HG03378 (cell line): ENCODE measurements at regions not wholly inside any gene's neighbourhood (a gene's known extent, or its start where the extent isn't known, plus 50 kb on each side); places are given as distances from the start of the nearest gene placed in this dataset.
"Not testable (repeated sequence)": the region's sequence is repeated elsewhere in the genome, so short reads cannot be mapped to it uniquely, and the experiment has no call there.

ENCODE experiments used
- ATAC-seq: cut with Tn5 transposase; IDR thresholded peaks from one replicate; pipeline ENCODE4 v1.9.1; 2021; ENCODE audit warnings: mild to moderate bottlenecking, moderate library complexity; ENCODE audit not compliant: unreplicated experiment

DNA sequence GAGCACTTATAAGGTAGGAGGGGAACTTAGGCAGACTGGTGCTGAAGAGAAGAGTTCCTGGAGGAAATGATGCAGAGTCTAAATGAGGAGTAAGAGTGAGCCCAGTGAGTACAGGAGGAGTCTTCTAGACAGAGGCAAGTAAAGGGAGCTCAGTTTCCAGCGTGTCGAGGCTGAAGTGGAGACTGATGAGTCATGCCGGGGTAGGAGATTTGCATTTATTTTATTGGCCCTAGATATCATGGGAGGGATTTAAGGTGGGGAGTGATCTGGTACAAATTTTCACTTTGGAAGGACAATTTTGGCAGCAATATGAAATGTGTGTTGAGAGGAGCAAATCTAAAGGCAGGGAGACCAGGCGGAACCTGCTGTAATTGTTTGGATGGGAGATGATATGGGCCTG, 157.5 kb downstream of the TTC8 start:
- no peak for ATAC-seq

DNA sequence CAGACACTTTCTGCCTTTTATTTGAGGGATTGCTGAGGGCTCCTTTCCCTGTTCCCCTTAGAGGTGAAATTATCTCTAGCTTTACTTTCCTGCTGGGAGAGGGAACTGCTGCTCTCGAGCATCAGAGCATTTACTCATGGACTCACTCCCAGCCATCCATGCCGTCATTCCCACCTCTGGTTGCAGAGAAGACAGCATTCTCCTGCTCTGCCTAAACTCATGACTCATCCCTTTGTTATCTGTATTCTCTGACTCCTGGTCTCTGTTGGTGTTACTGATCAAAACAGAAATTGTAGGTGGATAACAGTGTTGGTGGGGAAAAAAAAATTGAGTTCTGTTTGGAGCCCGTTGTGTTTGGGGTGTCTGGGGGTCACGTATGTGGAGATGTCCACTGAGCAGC, 159.3 kb downstream of the TTC8 start:
- no peak for ATAC-seq

DNA sequence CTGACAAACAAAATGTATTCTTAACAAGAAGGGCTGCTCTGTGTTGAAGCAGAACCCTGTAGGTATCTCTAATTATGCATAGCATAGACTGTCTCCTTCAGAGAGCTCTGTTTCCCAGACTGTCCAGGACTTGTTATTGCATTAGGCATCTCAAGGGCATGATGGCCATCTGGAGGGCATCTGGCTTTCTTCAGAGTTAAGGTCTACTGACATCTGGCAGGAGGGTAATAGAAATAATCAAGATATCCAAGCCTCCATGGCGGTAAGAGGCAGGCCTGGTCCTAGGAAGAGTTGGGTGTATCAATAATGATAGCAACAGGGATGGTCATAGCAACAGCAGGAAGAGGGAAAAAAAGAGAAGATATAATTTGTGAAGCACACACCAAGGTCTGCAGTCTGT, 161.2 kb downstream of the TTC8 start:
- ATAC-seq, result no peak

DNA sequence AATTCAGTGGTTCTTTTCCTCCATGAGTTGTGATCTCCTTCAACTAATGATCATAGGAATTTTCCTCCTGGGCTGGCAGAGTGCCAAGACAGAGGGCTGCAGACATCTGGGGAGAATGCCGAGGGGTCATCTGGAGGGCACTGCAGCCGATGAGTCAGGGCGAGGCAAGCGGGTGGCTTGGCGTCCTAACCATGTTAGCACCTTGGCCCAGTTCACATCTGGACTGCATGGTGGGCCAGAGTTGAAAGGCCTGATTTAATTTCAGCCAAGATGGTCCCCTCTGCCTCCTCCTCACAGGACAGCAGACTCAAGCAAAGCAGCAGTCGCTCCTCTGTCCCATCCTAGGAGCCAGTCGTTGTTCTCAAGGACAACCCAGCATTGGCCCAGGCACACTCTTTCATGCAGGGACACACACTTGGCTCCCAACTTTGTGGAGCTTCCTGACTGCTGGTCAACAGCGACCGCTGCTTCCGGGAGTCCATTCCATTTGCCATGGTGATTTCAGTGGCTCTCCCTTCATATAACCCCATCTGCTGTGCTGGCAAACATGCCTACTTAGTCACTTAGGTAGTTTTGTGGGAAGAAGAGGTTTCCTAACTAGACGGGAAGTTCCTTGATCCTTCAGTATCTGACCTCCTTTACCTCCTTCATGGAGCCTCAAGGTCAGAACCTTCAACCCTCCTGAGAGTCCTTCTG, 161.8 kb downstream of the TTC8 start:
- ATAC-seq, result no peak

DNA sequence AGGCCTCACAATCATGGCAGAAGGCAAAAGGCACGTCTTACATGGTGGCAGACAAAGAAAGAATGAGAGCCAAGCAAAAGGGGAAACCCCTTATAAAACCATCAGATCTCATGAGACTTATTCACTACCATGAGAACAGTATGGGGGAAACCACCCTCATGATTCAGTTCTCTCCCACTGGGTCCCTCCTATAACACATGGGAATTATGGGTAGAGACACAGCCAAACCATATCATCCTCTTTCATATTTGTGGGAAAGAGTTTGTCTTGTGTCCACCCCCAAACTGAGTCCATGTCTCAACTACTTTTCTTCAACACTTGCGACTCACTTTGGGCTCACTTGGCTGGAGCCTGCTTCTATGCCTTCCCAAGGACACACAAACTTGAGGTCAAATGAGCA, 162.5 kb downstream of the TTC8 start:
- ATAC-seq, result not testable (repeated sequence)

DNA sequence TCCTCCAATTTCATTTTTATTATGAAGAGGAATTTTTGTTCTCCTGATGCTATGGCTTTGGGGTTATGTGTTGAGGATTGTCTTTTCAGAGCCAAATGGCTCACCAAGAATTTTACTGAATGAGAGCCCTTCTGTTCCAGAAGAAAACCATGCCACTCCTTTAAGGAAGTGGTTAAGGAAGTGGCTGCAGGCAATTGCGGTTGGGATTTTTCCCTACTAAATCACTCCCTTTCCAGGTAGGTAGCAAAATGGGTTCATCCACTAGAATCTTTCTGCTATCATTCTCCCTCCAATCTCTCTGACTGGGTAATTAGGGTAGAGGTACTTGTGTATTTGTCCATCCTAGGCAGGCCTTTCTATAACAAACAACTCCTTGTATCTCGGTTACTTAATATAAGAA, 163.1 kb downstream of the TTC8 start:
- no peak for ATAC-seq

DNA sequence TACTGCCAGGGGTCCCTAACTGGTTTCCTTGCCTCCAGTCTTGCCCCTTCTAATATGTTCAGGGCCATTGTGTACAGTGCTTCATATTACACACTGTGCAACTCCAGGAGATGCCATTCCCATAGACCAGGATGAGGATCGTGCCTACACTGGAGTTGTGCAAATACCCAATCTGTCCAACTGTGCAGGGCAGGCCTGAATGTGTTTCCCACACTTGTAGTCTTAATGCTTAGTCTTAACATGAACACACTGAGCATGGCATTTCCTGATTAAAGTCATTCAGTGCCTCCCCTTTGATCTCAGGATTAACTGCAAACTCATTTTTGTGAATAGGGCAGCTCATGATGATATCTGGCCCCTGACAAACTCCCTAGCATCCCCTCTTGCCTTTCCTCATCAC, 165.5 kb downstream of the TTC8 start:
- ATAC-seq, result no peak

DNA sequence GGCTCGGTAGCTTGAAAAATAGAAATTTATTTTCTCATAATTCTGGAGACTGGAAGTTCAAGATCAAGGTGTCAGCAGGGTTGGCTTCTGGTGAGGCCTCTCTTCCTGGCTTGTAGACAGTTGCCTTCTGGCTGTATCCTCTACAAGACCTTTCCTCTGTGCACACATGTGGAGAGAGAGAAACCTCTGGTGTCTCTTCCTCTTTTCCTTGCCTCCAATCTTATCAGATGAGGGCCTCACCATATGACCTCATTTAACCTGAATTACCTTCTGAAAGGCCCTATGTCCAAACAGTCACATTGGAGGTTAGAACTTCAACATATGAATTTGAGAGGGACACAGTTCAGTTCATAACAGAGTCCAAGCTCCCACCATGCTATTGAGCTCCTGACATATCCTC, 166.4 kb downstream of the TTC8 start:
- ATAC-seq, result no peak

DNA sequence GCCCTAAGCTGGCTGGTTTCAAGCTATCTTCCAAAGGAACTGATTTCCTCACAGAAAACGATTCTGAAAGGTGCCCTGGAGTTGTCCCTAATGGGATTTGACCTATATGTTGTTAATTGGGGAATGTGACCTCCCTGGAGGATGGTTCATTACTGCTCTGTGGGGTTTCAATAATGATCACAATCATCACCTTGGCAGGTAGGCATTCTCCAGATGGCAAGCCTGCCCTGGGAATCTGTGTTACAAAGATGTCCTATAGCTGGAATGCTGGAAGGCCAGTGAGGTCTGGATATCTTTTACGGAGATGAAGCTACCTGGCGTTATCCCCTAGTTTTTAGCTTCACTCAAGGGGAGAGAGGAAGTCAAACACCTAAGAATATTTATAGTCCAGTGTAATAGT, 167.6 kb downstream of the TTC8 start:
- no peak for ATAC-seq

DNA sequence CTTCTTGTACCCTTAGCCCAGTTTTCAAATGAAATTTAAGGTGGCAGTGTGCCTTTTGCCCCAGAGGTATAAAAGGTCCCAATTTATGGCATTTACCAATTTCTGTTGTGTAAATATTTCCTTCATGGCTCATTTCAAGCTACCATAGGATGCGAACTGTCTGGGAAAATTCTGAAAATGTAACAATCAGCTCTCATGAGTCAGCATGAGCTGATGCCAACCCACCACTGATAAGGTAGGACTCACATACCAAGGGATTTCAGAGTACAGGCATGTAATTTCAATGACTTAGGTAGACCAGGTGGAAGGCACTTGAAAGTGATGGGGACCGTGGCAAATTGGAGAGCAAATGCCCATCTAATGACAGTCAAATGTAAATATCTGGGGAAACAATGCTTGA, 169.5 kb downstream of the TTC8 start:
- ATAC-seq, result no peak

DNA sequence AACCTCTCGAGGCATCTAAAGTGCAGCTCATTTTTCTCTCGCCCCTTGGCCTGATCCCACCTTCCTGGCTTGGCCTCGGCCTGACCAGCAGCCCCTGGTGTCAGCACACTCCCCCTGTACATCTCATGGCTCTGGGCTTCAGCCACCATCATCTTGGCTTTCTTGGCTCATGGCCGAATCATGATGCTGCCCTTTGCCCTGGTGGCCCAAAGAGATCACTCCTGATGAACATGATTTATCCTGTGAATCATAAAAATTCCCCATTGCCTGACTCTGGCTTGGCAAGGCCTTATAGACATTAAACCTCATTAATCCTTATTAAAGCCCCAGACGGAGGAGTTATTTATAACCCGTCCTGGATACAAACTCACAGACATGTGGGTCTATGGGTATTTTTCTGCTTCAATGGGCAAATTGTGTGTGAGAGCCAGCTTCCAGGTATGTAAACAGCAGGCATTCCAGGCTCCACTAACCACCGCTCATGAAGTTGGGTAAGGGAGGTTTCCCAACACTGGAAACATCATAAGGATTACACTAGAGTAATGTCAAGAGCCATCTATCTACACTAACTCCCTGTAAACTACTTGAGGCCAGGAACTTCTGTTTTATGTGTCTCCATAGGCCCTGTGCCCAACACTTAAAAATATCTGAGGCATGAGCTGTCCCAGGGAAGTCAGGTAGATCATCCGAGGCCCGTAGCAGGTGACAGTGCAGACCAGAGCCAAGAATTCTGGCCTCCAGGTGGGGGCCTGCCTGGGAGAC, 171.2 kb downstream of the TTC8 start:
- no peak for ATAC-seq

DNA sequence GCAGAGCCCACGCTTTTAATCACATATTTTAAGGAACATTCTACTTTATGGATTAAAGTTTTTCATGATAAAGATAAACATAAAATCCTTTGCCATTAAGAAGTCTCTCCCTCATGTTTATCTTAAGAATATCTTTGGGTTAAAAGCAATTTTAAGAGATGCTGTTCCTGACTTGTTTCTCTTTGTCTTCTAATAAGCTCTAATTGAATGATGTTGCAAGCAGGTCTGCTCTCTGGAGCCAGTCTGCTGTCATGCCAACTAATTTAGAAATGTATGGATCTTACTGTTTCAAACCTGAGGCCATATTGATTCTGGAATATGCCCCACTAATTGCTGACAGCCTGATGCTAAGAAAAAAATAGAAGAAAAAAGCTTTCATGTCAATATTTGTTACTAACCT, 173.6 kb downstream of the TTC8 start:
- ATAC-seq, result no peak

DNA sequence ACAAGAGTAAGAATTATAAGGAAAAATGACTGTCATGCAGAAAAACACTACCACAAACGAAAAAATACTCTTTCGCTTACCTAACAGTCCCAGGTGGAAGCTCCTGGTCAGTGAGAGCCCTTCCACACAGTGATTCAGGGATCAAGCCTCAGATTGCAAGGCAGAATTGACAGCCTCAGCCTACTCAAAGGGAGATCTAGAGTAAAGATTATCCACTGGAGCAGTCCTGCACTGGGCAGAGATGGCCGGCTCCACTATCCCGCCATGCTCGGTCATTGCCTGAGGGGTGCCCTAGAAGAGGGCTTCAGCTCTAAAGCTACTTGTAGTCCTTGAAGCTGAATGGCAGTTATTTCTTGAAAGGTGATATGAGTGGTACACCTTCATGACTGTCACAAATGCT, 174.7 kb downstream of the TTC8 start:
- no peak for ATAC-seq

DNA sequence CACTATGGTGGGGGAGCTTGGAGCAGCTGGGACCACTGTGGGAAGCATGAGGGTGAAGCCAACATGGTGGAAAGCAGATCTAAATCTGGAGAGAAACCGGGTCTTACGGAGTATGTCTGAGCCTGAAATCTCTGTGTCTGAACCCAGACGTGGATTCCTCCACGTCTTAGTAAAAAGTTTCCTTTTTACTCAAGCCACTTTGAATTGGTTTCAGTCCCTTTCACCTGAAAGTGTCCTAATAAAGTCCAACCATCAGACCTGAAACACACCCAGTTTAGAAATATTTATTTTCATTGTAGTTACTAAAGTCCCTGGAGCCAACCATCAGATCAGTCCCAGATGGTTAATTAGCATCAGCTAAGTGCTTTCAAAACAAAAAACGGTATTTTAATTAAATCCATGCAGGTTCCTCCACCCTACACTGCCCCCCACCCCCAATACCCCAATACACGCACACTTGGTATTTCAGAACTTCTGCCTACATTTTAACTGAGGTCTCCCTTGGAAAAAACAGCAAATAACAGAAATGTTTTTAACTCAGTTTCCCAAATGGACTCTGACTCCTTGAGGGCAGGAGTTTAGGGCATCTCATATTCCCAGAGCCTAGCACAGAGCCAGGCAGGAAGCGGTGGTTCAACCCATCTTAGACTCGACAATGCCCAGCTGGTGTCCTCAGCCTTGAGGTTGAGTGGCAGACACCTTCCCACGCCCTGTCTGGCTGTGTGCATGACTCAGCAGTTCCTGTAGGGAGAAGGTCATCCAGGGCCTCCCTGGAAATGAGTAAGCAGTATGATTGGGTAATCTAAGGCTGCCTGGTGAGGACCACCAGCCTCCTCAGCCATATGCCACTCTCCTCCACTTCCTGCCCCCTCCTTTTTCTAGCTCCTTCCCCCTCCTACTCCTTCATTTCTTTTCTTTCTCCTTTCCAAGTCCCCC, 175.8 kb downstream of the TTC8 start:
- no peak for ATAC-seq

DNA sequence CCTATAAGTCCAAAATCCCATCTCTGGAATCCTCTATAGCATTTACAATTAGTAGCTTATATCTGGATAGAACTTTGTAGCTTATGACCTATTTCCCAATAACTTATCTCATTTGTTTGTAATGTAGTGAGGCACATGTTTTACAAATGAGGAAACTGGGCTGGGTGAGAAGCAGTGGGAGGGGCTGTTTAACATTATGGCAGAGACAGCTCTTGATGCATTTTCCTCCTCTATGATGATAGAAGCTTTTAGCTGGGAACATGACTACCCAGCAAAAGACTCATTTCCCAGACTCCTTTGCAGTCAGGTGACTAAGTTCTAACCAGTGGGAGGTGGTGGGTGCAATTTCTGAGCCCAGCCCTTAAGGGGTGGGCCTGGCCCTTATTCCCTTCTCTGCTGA, 179.7 kb downstream of the TTC8 start:
- no peak for ATAC-seq

DNA sequence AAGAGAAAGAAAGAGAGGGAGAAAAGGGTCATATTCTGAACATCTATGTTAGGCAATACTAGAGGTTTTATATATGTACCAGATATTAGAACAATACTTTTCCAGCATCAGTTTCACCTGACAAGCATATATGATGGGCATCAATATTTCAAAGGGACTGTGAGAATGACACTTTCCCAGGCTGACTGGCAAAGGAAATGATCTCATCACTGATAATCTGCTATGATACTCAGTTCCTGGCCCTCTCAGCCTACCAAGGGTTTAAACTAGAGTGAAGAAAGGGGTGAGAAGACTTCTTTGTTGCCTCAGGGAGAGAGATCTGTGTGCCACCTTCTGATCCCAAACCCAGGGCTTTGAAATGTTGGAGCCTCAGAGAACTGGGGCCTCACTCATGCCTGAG, 183.5 kb downstream of the TTC8 start:
- no peak for ATAC-seq

DNA sequence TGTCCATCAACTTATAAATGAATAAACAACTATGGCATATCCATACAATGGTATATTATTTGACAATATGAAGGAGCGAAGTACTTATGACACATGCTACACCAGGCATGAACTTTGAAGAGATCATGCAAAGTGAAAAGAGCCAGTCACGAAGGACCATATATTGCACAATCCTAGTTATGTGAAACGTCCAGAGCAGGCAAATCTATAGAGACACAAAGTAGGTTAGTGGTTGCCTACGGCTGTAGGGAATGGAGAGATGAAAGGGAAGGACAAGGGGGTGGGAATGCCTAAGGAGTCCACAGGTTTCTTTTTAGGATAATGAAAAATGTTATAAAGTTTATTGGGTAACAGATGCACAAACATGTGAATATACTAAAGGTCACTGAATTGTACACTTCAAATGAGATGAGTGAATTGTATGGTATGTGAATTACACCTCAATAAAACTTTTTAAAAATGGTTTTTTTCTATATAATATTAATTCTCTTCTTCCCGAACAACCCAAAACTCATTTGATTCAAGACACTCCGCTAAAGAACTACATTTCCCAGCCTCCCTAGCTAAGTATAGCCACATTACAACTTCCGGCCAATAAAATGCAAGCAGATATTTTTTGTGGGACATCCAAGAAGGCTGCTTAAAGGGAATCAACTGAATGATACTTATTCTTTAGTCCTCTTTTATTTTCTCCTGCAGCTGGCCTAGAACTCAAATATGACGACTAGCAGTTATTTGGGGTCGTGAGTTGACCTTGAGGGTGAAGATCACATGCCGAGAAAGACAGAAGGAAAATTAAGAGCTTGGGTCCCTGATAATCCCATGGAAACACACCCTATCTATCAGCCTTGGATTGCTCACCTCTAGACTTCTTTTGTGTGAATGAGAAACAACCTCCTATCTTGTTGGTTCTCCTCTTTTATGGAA, 187.2 kb downstream of the TTC8 start:
- no peak for ATAC-seq

DNA sequence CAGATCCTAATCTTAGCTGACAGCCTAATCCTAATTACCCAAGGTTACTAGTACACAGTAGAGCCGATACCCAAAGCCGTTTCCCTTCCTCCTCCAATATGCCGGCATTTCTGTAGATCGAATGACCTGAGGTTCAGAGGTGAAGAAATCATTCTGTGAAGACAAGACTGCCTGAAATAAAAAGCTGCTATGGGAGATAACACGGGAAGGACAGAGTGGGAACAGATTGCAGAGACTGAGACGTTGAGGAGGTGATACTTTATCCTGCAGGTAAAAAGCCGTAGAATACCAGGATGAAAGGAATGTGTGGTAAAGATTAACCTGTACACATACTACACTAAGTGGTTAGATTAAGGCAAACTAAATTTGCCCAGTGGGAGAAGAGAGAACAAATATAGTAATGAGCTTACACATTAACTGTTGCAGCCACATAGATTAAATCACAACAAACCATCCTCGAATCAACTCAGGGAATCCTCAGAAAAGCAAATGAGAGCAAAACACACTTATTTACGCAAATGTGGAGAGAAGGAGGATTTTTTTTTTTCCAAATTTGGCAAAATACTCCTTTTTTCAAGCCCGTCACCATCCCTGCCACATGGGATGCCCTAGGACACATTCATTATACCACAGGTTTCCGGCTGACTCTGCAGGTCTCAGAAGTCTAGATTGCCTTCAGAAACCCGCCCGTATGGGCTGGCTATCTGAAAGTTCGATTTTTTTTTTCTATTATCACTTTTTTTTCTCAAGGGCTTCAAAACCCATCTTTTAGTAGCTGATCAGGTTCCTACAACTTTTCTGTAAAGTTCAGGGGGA, 188.0 kb downstream of the TTC8 start:
- ATAC-seq, result no peak

DNA sequence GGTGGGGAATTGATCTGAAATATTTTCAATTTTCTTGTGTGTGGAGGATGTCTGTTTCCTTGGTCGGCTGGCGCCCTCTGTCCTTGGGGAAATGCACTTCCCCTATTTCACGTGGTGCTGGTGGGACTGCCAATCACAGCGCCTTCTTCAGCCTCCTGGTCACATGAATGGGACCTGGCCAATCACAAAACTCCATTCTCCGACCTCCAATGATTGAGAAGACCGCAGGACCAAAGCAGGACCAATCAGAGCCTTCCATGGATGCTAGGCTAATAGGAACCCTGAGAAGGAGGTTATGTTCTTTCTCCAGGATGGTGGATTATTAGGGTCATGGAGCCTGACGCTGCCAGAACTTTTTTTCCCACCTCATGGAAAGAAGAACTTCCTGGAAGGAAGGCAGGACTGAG, 188.7 kb downstream of the TTC8 start:
- no peak for ATAC-seq
